ENCODE measurements at regions not wholly inside any gene's neighbourhood (a gene's known extent, or its start where the extent isn't known, plus 50 kb on each side); places are given as distances from the start of the nearest gene placed in this dataset.

DNA sequence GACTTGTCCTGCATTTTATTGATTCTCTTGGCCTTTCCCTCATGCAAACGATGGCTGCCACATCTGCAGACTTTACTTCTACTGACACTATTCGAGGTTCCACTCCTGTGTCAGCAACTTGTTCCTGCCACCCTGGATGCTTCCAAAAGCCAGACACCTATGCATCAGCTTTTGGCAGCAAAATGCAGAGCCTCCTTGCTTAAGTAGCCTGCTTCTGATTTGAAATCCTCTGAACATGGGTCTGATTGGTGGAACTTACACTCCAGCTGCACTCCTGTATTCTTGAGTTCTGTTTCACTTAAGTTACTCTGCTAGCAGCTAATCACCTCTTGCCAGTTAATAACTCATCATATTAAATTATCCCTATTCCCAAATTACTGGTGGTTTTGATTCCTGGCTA, 152.1 kb upstream of the FMN2 start:
- Histone ChIP-seq H3K36me3 (replicated peaks in 1 of 2) (no peaks in the 10 kb centered on the region), H3K27me3 (no peaks in the 10 kb centered on the region), H3K4me1 (replicated peaks in 1 of 2) (no peaks in the 10 kb centered on the region), H3K4me3 (no peak overlapping the region), H3K9me3 (replicated peaks in 1 of 3) (no peaks in the 10 kb centered on the region), H3K27ac (no peak overlapping the region)
- TF ChIP-seq, protein P1, sequence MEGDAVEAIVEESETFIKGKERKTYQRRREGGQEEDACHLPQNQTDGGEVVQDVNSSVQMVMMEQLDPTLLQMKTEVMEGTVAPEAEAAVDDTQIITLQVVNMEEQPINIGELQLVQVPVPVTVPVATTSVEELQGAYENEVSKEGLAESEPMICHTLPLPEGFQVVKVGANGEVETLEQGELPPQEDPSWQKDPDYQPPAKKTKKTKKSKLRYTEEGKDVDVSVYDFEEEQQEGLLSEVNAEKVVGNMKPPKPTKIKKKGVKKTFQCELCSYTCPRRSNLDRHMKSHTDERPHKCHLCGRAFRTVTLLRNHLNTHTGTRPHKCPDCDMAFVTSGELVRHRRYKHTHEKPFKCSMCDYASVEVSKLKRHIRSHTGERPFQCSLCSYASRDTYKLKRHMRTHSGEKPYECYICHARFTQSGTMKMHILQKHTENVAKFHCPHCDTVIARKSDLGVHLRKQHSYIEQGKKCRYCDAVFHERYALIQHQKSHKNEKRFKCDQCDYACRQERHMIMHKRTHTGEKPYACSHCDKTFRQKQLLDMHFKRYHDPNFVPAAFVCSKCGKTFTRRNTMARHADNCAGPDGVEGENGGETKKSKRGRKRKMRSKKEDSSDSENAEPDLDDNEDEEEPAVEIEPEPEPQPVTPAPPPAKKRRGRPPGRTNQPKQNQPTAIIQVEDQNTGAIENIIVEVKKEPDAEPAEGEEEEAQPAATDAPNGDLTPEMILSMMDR (IDR thresholded peaks at IDR 0.05): no peak
- TF ChIP-seq POLR2A (IDR thresholded peaks at IDR 0.05): no peak
- 50 to 66% (median 58%) methylated on average over 2 of the region's 2 CpGs for WGBS, 4 donors
- no peak for DNase-seq
- intact Hi-C loops (cut with DNase I): no loop called here

DNA sequence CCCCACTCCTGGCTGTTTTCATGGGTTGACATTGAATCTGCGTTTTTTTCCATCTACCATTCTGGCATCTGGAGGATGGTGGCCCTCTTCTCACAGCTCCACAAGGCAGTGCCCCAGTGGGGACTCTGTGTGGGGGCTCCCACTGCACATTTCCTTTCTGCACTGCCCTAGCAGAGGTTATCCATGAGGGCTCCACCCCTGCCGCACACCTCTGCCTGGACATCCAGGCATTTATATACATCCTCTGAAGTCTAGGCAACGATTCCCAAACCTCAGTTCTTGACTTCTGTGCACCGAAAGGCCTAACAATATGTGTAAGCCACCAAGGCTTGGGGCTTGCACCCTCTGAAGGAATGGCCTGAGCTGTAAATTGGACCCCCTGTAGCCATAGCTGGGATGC, 147.9 kb upstream of the FMN2 start:
- no peak for DNase-seq
- H3K27me3 ChIP-seq: no peaks in the 10 kb centered on the region
- no peak overlapping the region for H3K4me3 ChIP-seq
- H3K9me3 ChIP-seq (replicated peaks in 1 of 3): no peaks in the 10 kb centered on the region
- H3K36me3 ChIP-seq (replicated peaks in 1 of 2): no peaks in the 10 kb centered on the region
- H3K4me1 ChIP-seq (replicated peaks in 1 of 2): no peaks in the 10 kb centered on the region
- TF ChIP-seq, protein P1 (IDR thresholded peaks at IDR 0.05): no peak
- no peak for TF ChIP-seq POLR2A (IDR thresholded peaks at IDR 0.05)
- intact Hi-C loops (cut with DNase I): no loop called here
- 80 to 95% (median 82%) methylated on average over 4 of the region's 4 CpGs for WGBS, 4 donors
- no peak overlapping the region for H3K27ac ChIP-seq

DNA sequence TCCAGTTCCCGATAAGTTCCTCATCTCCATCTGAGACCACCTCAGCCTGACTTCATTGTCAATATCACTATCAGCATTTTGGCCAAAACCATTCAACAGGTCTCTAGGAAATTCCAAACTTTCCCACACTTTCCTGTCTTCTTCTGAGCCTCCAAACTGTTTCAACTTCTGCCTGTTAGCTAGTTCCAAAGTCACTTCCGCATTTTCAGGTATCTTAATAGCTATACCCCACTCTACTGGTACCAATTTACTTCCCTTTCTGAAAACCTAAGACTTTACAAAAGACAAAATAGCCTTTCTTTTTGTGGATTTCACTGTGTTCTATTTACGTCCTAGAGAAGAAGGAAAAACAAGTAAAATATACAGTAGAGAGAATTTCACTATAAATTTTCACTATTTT, 147.0 kb upstream of the FMN2 start:
- Histone ChIP-seq H3K27me3 (no peaks in the 10 kb centered on the region), H3K4me3 (no peak overlapping the region), H3K9me3 (replicated peaks in 1 of 3) (no peaks in the 10 kb centered on the region), H3K27ac (no peak overlapping the region), H3K36me3 (replicated peaks in 1 of 2) (no peaks in the 10 kb centered on the region), H3K4me1 (replicated peaks in 1 of 2) (no peaks in the 10 kb centered on the region)
- WGBS, 4 donors: 60 to 69% (median 62%) methylated on average over 3 of the region's 3 CpGs
- TF ChIP-seq, protein P1 (IDR thresholded peaks at IDR 0.05): no peak
- TF ChIP-seq POLR2A (IDR thresholded peaks at IDR 0.05): no peak
- DNase-seq: no peak
- intact Hi-C loops (cut with DNase I): loop anchor here in 1 of 2 donors (5.0 kb wide), 1 partner anchor 38 kb away; no protein-coding TSS in a partner anchor

DNA sequence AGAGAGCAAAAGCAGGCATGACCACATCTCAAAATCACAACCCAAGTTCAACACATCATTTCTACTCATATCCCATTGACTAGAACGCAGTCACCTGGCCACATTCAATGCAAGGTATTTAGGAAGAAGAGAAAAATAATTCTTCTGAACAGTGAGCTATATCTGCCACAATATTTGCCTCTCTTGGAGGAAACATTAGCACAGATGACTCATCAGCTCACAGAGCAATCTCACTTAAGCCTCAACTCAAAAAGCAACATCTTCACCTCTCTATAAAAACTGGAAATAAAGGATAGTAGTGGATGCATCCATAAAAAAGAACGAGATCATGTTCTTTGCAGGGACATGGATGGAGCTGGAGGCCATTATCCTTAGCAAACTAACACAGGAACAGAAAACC, 143.9 kb upstream of the FMN2 start:
- TF ChIP-seq, protein P1 (IDR thresholded peaks at IDR 0.05): no peak
- TF ChIP-seq POLR2A (IDR thresholded peaks at IDR 0.05): no peak
- Histone ChIP-seq H3K9me3 (replicated peaks in 1 of 3) (no peaks in the 10 kb centered on the region), H3K27me3 (no peaks in the 10 kb centered on the region), H3K4me3 (no peak overlapping the region), H3K27ac (no peak overlapping the region), H3K36me3 (replicated peaks in 1 of 2) (no peaks in the 10 kb centered on the region), H3K4me1 (replicated peaks in 1 of 2) (no peaks in the 10 kb centered on the region)
- WGBS, 4 donors: 70 to 82% (median 73%) methylated on average over 2 of the region's 2 CpGs
- DNase-seq: no peak
- intact Hi-C loops (cut with DNase I): loop anchor here in 1 of 2 donors (5.0 kb wide), 1 partner anchor 34 kb away; no protein-coding TSS in a partner anchor
